GM19025 (cell line): ENCODE measurements at regions not wholly inside any gene's neighbourhood (a gene's known extent, or its start where the extent isn't known, plus 50 kb on each side); places are given as distances from the start of the nearest gene placed in this dataset.
"Not testable (repeated sequence)": the region's sequence is repeated elsewhere in the genome, so short reads cannot be mapped to it uniquely, and the experiment has no call there.

Experiments
- ATAC-seq: cut with Tn5 transposase; IDR thresholded peaks from one replicate; pipeline ENCODE4 v1.9.1; 2021; ENCODE audit warnings: mild to moderate bottlenecking, low read depth, moderate library complexity; ENCODE audit not compliant: unreplicated experiment

- no peak for ATAC-seq
Measured at GRCh38 chr3:36656873-36657272, 107.5 kb downstream of the DCLK3 start.

DNA sequence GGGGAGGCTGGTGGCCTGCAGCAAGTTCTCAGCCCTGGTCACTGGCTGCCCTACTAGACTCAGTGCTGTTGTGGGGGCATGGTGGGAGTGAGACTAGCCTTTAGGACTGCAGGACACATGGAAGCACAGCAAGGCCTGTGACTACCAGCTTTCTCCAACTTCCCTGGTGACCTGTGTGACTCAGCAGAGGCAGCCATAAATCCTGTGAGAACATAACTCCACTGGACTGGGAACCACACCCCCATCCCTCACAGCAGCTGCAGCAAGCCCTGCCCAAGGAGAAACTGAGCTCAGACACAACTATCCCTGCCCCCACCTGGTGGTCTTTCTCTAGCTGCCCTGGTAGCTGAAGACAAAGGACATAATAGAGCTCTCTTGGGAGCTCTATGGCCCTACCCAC, 111.3 kb downstream of the DCLK3 start:
- no peak for ATAC-seq

DNA sequence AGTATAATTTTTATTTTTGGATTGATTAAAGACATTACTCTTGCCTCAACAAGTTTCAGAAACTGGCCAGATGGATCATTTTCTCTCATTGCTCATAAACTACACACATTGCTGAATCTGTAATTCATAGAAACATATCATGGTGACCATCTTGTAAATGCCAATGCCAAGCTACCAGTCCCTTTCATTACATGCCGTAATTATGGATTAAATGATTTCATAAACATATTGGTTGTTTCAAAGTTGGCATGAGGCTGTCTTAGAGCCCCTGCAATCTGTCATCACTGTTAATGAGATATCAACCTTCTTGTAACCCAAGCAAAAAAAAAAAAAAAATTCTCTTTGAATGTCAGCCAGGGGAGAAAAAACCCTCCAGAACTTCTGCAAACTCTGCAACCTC, 112.2 kb downstream of the DCLK3 start:
- ATAC-seq: no peak

DNA sequence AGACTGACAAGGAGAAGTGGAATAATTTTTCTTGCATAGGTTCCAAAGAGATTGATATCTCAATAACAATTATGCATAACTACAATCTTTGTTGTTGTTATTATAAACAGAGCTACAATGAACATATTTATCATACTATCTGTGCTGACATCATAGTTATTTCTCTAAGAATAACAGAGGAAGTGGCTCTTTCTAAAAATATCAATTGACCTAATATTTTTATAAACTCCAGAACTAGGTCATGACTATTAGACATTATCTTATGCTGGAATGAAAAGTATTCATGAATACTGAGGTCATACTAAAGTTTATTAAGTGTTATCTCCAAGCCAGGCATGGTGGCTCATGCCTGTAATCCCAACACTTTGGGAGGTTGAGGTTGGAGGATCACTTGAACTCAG, 114.1 kb downstream of the DCLK3 start:
- ATAC-seq: no peak

GRCh38 chr3:36649125-36649524, 115.2 kb downstream of the DCLK3 start:
- ATAC-seq: no peak

DNA sequence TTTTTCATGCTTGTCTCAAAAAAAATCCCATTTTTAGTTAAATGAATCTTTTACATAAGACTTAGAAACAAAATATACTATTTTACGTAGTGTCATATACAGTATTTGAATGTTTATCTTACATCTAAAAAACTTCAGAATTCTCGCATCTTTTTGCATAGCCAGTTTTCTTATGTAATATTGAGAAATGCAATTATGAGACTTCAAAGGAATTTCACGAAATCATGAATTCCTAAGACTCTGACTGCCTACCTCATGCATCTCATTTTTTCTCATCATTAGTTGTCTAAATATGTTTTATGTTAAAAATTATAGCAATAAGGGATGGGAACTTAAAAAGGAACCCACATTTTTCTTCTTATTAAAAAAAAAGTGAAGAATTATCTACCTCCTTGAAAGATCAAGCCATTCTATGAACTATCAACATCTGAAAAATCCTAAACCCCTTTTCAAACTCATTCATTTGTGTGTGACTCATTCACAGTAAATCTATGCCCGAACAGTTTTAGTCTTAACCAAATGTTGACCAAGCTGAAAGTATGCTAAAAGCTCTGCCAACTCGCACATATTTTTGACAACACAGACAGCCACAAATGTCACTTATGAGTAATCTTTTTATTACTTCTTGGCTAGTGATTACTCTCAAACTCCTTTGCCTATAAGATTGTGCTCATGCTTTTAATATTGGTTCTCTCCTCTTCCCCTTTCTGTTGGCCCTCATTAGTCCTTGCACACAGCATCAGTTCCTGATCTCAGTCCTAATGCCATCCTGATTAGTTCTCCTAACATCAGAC, 115.9 kb downstream of the DCLK3 start:
- ATAC-seq: peak; percentile 86

DNA sequence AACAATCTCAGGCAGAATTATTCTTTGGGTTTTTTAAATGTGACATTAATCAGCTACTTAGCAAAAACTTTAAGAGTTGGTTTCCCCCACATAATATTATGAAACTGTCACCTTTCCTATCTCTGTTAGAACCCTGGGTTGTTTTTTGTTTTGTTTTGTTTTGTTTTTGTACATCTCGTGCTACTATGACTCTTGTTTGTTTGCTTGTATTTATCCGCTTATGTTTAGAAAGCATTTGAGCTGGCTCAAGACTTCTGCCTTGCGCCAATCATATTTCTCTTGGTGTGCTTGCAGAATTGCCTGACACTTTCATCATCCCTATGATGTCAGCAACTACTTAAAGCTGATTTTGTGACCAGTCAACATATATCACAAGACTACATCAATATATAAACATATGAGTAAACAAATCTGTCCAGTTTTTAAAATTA, 116.9 kb downstream of the DCLK3 start:
- no peak for ATAC-seq

DNA sequence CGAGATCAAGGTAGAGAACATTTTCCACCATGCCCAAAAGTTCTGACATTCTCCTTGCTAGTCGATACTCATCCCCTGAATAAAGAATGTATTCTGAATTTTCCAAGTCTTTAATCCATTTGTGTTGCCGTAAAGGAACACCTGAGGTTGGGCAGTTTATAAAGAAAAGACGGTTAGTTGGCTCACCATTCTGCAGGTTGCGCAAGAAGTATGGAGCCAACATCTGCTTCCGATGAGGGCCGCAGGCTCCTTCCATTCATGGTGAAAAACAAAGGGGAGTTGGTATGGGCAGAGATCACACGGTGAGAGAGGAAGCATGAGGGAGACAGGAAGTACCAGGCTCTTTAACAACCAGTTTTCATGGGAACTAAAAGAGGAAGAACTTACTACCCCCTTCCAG, 121.2 kb downstream of the DCLK3 start:
- ATAC-seq: no peak

GRCh38 chr3:36635731-36636130, 128.6 kb downstream of the DCLK3 start:
- ATAC-seq: no peak

- not testable (repeated sequence) for ATAC-seq
Measured at GRCh38 chr3:36633897-36634296, 130.5 kb downstream of the DCLK3 start.

DNA sequence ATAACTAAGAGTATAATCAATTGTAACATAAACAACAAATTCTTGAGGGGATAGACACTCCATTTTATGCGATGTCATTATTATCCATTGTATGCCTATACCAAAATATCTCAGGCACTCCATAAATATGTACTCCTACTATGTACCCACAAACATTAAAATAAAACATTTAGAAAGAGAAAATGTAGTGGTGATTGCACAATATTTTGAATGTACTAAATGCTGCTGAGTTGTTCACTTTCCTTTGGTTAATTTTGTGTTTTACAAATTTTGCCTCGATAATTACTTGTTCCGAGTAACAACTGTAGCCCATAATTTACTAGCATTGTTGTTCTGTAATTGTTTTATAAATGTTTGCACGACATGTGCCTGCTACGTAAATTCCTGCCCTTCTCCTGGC, 131.3 kb downstream of the DCLK3 start:
- no peak for ATAC-seq

DNA sequence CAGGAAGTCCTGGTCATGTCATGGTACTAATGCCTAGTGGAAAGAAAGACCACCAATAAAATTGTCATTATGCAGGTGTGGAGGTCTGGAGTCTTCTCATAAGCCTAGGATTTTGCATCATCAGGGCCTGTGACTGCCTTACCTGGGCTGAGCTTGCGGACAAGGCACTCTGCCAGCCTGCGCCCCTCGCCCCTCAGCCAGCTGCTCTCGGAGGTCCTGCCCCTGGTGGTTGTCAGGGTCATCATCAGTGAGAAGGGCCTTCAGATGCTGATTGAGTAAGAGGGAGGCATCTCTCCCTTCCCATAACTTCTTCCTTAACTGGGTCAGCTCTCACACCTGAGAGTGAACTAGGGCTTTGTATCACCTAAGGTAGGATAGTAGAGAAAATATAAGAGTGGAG, 132.8 kb downstream of the DCLK3 start:
- ATAC-seq: no peak

GRCh38 chr3:36615861-36616260, 148.5 kb downstream of the DCLK3 start:
- no peak for ATAC-seq

- ATAC-seq: no peak
Measured at GRCh38 chr3:36606871-36607765, 157.2 kb downstream of the DCLK3 start.

- no peak for ATAC-seq
Measured at GRCh38 chr3:36603423-36603822, 160.9 kb downstream of the DCLK3 start.

DNA sequence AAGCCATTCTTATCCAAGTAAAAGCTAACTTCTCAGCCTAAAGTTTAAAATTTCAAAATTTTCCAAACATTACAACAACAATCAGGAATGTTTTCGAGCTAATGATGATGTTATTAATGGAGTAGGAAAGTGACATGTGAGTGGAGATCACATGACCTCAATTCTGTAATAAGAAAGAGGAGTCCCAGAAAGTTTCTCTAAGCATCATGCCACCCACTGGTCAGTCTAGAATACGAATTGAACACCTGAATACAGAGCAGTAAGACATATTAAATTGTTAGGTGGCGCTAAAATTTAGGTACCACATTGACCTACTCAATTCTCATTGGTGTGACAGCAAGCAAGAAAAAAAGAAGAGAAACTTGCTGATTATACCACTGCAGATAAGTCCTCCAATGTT, 163.9 kb downstream of the DCLK3 start:
- no peak for ATAC-seq
